Uterus (tissue), 3 donors: ENCODE measurements at regions not wholly inside any gene's neighbourhood (a gene's known extent, or its start where the extent isn't known, plus 50 kb on each side); places are given as distances from the start of the nearest gene placed in this dataset.

Source experiments
- DNase-seq, 2 donors: peaks; one replicate each; pipeline ENCODE4 v3.0.0-alpha.2; 2019 to 2020
- H3K27ac ChIP-seq, 2 donors: fragments of 200-600 bp; sonication (generic); 1 replicate in 1 of 2; 2 replicates in 1 of 2; pipeline ENCODE4 v1.5.1; 2016 to 2018
- H3K27me3 ChIP-seq, 2 donors: fragments of 200-600 bp; sonication (generic); one replicate each; pipeline ENCODE4 v1.5.1; 2018 to 2019; ENCODE audit warnings: control low read depth in 1 of 2
- H3K36me3 ChIP-seq, 2 donors: fragments of 200-600 bp; sonication (generic); one replicate each; pipeline ENCODE4 v1.5.1; 2019; ENCODE audit warnings: control low read depth in 1 of 2
- H3K4me1 ChIP-seq, 2 donors: fragments of 200-600 bp; sonication (generic); one replicate each; pipeline ENCODE4 v1.5.1; 2018 to 2019; ENCODE audit warnings: control low read depth in 1 of 2
- H3K4me3 ChIP-seq, 2 donors: fragments of 200-600 bp; sonication (generic); 1 replicate in 1 of 2; 2 replicates in 1 of 2; pipeline ENCODE4 v1.5.1; 2018 to 2019; ENCODE audit warnings: mild to moderate bottlenecking in 1 of 2
- H3K9me3 ChIP-seq, 2 donors: fragments of 200-600 bp; sonication (generic); one replicate each; pipeline ENCODE4 v1.5.1; 2019; ENCODE audit warnings: control low read depth in 1 of 2
- CTCF ChIP-seq, 4 experiments: fragments of 200-600 bp in 2 of 4; fragments of 450-650 bp in 2 of 4; sonication (generic) in 2 of 4; IDR thresholded peaks; one replicate each; pipeline ENCODE4 v1.5.1; 2016 to 2019; ENCODE audit warnings: antibody characterized with exemption in 4 of 4, mild to moderate bottlenecking in 2 of 4, moderate library complexity in 1 of 4
- POLR2A ChIP-seq, 2 donors: fragments of 450-650 bp; IDR thresholded peaks; one replicate each; pipeline ENCODE4 v1.6.1; 2016; ENCODE audit warnings: antibody characterized with exemption in 2 of 2, mild to moderate bottlenecking in 1 of 2, moderate library complexity in 1 of 2
- intact Hi-C: fragments of 100-400 bp; cut with DNase I; formaldehyde crosslinking; loops from one replicate; pipeline ENCODE4 v1.15.1; 2023; ENCODE audit warnings: low total_unique reads
- donor health status: DM: yes; HTN: yes; CAD: no.

GRCh38 chr3:14289590-14290461 lies 111.2 kb downstream of the LSM3 start:
- intact Hi-C loops: no loop called here
- no peaks in the 10 kb centered on the region for H3K27me3 ChIP-seq
- H3K9me3 ChIP-seq: no peaks in the 10 kb centered on the region
- no peak overlapping the region for H3K4me3 ChIP-seq
- H3K36me3 ChIP-seq: no peaks in the 10 kb centered on the region
- DNase-seq: peak in 1 of 2 donors; percentile 43
- no peaks in the 10 kb centered on the region for H3K4me1 ChIP-seq
- TF ChIP-seq CTCF (IDR thresholded peaks at IDR 0.05) (no peak), POLR2A (IDR thresholded peaks at IDR 0.05) (no peak)
- H3K27ac ChIP-seq: peak overlapping the region in 1 of 2 donors; percentile 14

- H3K4me3 ChIP-seq: no peak overlapping the region
- peak overlapping the region in 1 of 2 donors; percentile 14 for H3K27ac ChIP-seq
- DNase-seq: no peak
- TF ChIP-seq POLR2A (IDR thresholded peaks at IDR 0.05) (no peak), CTCF (IDR thresholded peaks at IDR 0.05) (no peak)
- intact Hi-C loops: no loop called here
- H3K27me3 ChIP-seq: no peaks in the 10 kb centered on the region
- no peaks in the 10 kb centered on the region for H3K9me3 ChIP-seq
- H3K36me3 ChIP-seq: no peaks in the 10 kb centered on the region
- H3K4me1 ChIP-seq: no peaks in the 10 kb centered on the region
Measured at GRCh38 chr3:14290631-14291385, 111.6 kb upstream of the SLC6A6 start.

- Histone ChIP-seq H3K4me3 (no peak overlapping the region), H3K9me3 (no peaks in the 10 kb centered on the region), H3K36me3 (no peaks in the 10 kb centered on the region), H3K4me1 (peaks cover 7 to 9% of the 10 kb centered on the region in 2 donors), H3K27me3 (no peaks in the 10 kb centered on the region), H3K27ac (no peak overlapping the region)
- DNase-seq: no peak
- intact Hi-C loops: no loop called here
- TF ChIP-seq POLR2A (IDR thresholded peaks at IDR 0.05) (no peak), CTCF (IDR thresholded peaks at IDR 0.05) (no peak)
Measured at GRCh38 chr3:14295037-14295436, 107.4 kb upstream of the SLC6A6 start.

- intact Hi-C loops: no loop called here
- Histone ChIP-seq H3K36me3 (no peaks in the 10 kb centered on the region), H3K27me3 (no peaks in the 10 kb centered on the region), H3K9me3 (no peaks in the 10 kb centered on the region), H3K4me3 (no peak overlapping the region), H3K27ac (no peak overlapping the region), H3K4me1 (peaks cover 7 to 9% of the 10 kb centered on the region in 2 donors)
- DNase-seq: no peak
- TF ChIP-seq CTCF (IDR thresholded peaks at IDR 0.05) (no peak), POLR2A (IDR thresholded peaks at IDR 0.05) (no peak)
Measured at GRCh38 chr3:14295801-14296200, 106.6 kb upstream of the SLC6A6 start.

GRCh38 chr3:14297305-14297704 lies 105.1 kb upstream of the SLC6A6 start:
- Histone ChIP-seq H3K36me3 (no peaks in the 10 kb centered on the region), H3K27ac (peak overlapping the region; percentile 64 to 68), H3K4me3 (no peak overlapping the region), H3K9me3 (no peaks in the 10 kb centered on the region), H3K27me3 (no peaks in the 10 kb centered on the region), H3K4me1 (peaks cover 7 to 9% of the 10 kb centered on the region in 2 donors)
- DNase-seq: no peak
- intact Hi-C loops: no loop called here
- TF ChIP-seq CTCF (IDR thresholded peaks at IDR 0.05) (no peak), POLR2A (IDR thresholded peaks at IDR 0.05) (no peak)
